ENCODE measurements at regions not wholly inside any gene's neighbourhood (a gene's known extent, or its start where the extent isn't known, plus 50 kb on each side); places are given as distances from the start of the nearest gene placed in this dataset.
A peak's percentile ranks its signal among the peaks of the same experiment; 100 is the strongest.

DNA sequence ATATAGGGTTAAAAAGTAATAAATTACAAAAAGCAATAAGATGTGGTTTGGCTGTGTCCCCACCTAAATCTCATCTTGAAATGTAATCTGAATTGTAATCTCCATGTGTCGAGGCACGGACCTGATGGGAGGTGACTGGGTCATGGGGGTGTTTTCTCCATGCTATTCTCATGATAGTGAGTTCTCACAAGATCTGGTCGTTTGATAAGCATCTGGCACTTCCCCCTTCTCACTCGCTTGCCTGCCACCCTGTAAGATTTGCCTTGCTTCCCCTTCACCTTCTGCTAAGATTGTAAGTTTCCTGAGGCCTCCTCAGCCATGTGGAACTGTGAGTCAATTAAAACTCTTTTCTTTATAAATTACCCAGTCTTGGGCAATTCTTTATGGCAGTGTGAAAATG, 577.4 kb downstream of the TBC1D4 start:
- no peak overlapping the region for H3K27ac ChIP-seq
- DNase-seq (ENCODE audit: low spot score): no peak

DNA sequence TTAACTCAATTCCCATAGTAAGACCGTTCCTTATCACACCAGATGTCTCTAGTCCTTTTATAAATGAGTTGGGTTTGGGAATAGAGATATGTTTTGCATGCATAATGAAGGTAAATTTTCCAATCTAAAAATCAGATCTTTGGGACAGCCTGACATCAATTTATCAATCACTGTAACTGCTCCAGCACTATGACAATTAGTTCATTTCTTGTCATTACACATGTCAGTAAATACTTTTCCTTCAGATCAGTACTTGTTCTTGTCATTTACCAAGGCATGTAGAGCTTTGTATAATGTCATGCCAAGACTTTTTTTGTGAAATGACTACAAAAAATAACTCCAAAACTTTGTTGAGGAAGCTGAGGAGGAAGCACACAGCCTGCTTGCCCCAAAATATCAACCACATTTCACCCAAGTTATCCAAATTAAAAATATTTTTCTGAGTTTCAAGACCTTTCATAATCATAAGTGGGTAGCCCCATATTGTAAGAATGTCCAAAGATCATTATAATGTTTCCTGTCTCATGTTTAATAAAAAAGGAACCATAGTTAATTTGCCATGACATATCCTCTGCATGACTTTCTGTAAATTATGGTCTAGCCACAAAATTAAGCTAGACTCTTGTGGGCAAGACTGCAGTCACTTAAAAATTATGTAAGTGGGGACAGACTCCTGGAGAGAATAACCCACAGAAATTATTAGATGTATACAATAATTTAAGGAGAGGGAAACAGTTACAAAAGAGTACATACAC, 586.8 kb downstream of the TBC1D4 start:
- Histone ChIP-seq H3K27me3 (replicated peaks; ENCODE audit: insufficient read depth) (no peaks in the 10 kb centered on the region), H3K9me3 (no peaks in the 10 kb centered on the region), H3K4me1 (replicated peaks) (peaks cover 7% of the 10 kb centered on the region), H3K36me3 (no peaks in the 10 kb centered on the region), H3K4me3 (no peak overlapping the region), H3K27ac (no peak overlapping the region)
- WGBS: 82% methylated on average over 1 of the region's 1 CpG
- intact Hi-C loops (cut with DNase I): no loop called here
- no peak for TF ChIP-seq POLR2A (IDR thresholded peaks at IDR 0.05)
- no peak for TF ChIP-seq CTCF (IDR thresholded peaks at IDR 0.05)
- no peak for DNase-seq (ENCODE audit: low spot score)

More for the DNA sequence above, 577.4 kb downstream of the TBC1D4 start:
- WGBS: 55% methylated on average over 4 of the region's 4 CpGs
- no peak for TF ChIP-seq POLR2A (IDR thresholded peaks at IDR 0.05)
- TF ChIP-seq POLR2AphosphoS5 (IDR thresholded peaks at IDR 0.05): no peak
- no peak for TF ChIP-seq CTCF (IDR thresholded peaks at IDR 0.05)
- no peaks in the 10 kb centered on the region for H3K4me1 ChIP-seq (replicated peaks)
- H3K4me3 ChIP-seq: no peak overlapping the region
- H3K36me3 ChIP-seq: no peaks in the 10 kb centered on the region
- H3K27me3 ChIP-seq (replicated peaks; ENCODE audit: insufficient read depth): no peaks in the 10 kb centered on the region
- intact Hi-C loops (cut with DNase I): no loop called here
- no peaks in the 10 kb centered on the region for H3K9me3 ChIP-seq

- intact Hi-C loops (cut with DNase I): no loop called here
- whole genome bisulfite sequencing: 33% methylated on average over 3 of the region's 3 CpGs
- DNase-seq (ENCODE audit: low spot score): no peak
Measured at GRCh38 chr13:74892096-74892495, 589.9 kb downstream of the TBC1D4 start.

DNA sequence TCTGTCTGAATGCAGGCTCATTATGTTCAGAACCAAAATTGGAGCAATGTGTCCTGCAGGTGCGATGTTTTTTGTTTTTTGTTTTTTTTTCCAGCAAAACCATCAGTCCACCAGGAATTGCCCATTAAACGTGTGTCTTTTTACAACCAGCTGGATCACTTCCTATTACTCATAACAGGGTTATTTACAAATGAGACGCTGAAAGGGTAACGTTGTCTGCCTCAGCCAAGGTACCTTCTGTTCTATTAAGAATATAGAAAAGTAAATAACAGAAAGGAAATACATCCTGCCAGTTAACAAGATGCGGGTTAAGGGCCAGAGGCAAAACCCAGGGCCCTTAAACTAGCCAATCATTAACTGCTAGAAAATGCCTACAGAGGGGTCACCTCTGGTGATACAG, 590.4 kb downstream of the TBC1D4 start:
- WGBS: 13% methylated on average over 5 of the region's 5 CpGs
- no peaks in the 10 kb centered on the region for H3K36me3 ChIP-seq

More at GRCh38 chr13:74892096-74892495, 589.9 kb downstream of the TBC1D4 start:
- TF ChIP-seq POLR2AphosphoS5 (IDR thresholded peaks at IDR 0.05): no peak
- no peak for TF ChIP-seq CTCF (IDR thresholded peaks at IDR 0.05)
- no peak for TF ChIP-seq POLR2A (IDR thresholded peaks at IDR 0.05)
- no peak overlapping the region for H3K4me3 ChIP-seq
- no peaks in the 10 kb centered on the region for H3K27me3 ChIP-seq (replicated peaks; ENCODE audit: insufficient read depth)
- H3K9me3 ChIP-seq: no peaks in the 10 kb centered on the region
- no peaks in the 10 kb centered on the region for H3K36me3 ChIP-seq
- H3K27ac ChIP-seq: peak overlapping the region; percentile 21 to 48
- peaks cover 7% of the 10 kb centered on the region for H3K4me1 ChIP-seq (replicated peaks)

More for the DNA sequence above, 590.4 kb downstream of the TBC1D4 start:
- DNase-seq (ENCODE audit: low spot score): peak; percentile 57
- no peak for TF ChIP-seq CTCF (IDR thresholded peaks at IDR 0.05)
- TF ChIP-seq POLR2AphosphoS5 (IDR thresholded peaks at IDR 0.05): peak; percentile 87
- H3K9me3 ChIP-seq: no peaks in the 10 kb centered on the region
- no peaks in the 10 kb centered on the region for H3K27me3 ChIP-seq (replicated peaks; ENCODE audit: insufficient read depth)
- H3K27ac ChIP-seq: peak overlapping the region; percentile 21 to 48
- intact Hi-C loops (cut with DNase I): no loop called here
- no peak overlapping the region for H3K4me3 ChIP-seq
- H3K4me1 ChIP-seq (replicated peaks): peaks cover 7% of the 10 kb centered on the region
